PC-3 (cell line): ENCODE measurements at regions not wholly inside any gene's neighbourhood (a gene's known extent, or its start where the extent isn't known, plus 50 kb on each side); places are given as distances from the start of the nearest gene placed in this dataset.

Experiments
- ATAC-seq: fragments of 200-7000 bp; cut with Tn5 transposase; 2 replicates; pipeline ENCODE4 v1.9.1; 2020; ENCODE audit warnings: mild to moderate bottlenecking, moderate library complexity
- BruUV-seq: library from RNA; stranded (reverse); fragments of 400-500 nt; replicated peaks from 2 replicates; lab custom pipeline; 2021; lab: Mats Ljungman, UMichigan
- CTCF ChIA-PET: fragments of 300-600 bp; sonication (Branson Sonifier 250); formaldehyde crosslinking; loops from one replicate; lab custom pipeline; 2022; ENCODE audit warnings: antibody characterized with exemption; lab: Charles Lee
- POLR2A ChIA-PET: fragments of 300-600 bp; sonication (Branson Sonifier 250); formaldehyde crosslinking; loops from one replicate; lab custom pipeline; 2022; ENCODE audit warnings: antibody characterized with exemption; ENCODE audit not compliant: unreplicated experiment; lab: Charles Lee
- DNase-seq: peaks from one replicate; pipeline ENCODE4 v3.0.0-alpha.2; 2015
- H2AFZ ChIP-seq: fragments of 300-600 bp; sonication (generic); 2 replicates; pipeline ENCODE4 v1.6.0; 2016; ENCODE audit warnings: antibody characterized with exemption, low read length
- H3F3A ChIP-seq: fragments of 300-600 bp; sonication (generic); one replicate; pipeline ENCODE4 v1.6.0; 2017; ENCODE audit warnings: antibody characterized with exemption, low read length, control low read depth, mild to moderate bottlenecking; ENCODE audit not compliant: unreplicated experiment
- H3K27ac ChIP-seq: fragments of 300-600 bp; sonication (generic); 2 replicates; pipeline ENCODE4 v1.5.1; 2016; ENCODE audit warnings: mild to moderate bottlenecking, low read length
- H3K27me3 ChIP-seq: fragments of 300-600 bp; sonication (generic); 2 replicates; pipeline ENCODE4 v1.6.1; 2016; ENCODE audit warnings: low read length, mixed read lengths
- H3K36me3 ChIP-seq: fragments of 300-600 bp; sonication (generic); 2 replicates; pipeline ENCODE4 v1.6.1; 2016; ENCODE audit warnings: low read depth, mixed run types, low read length, mixed read lengths
- H3K4me1 ChIP-seq: fragments of 300-600 bp; sonication (generic); 2 replicates; pipeline ENCODE4 v1.5.1; 2016; ENCODE audit warnings: low read length; ENCODE audit not compliant: insufficient read depth
- H3K4me2 ChIP-seq: fragments of 300-600 bp; sonication (generic); 2 replicates; pipeline ENCODE4 v1.6.0; 2016; ENCODE audit warnings: low read length
- H3K4me3 ChIP-seq: fragments of 300-600 bp; sonication (generic); 2 replicates; pipeline ENCODE4 v1.5.1; 2016; ENCODE audit warnings: mild to moderate bottlenecking, low read length, mixed read lengths
- H3K79me2 ChIP-seq: fragments of 300-600 bp; sonication (generic); 2 replicates; pipeline ENCODE4 v1.6.1; 2017; ENCODE audit warnings: low read length, mixed read lengths
- H3K9ac ChIP-seq: fragments of 300-600 bp; sonication (generic); 2 replicates; pipeline ENCODE4 v1.6.0; 2016; ENCODE audit warnings: mild to moderate bottlenecking, low read length
- H3K9me2 ChIP-seq: fragments of 300-600 bp; sonication (generic); replicated peaks from 2 replicates; pipeline ENCODE4 v1.6.1; 2016; ENCODE audit warnings: mixed run types, low read length, mixed read lengths
- H3K9me3 ChIP-seq: fragments of 300-600 bp; sonication (generic); 2 replicates; pipeline ENCODE4 v1.6.1; 2016; ENCODE audit warnings: low read length, mixed read lengths
- H4K20me1 ChIP-seq: fragments of 300-600 bp; sonication (generic); 2 replicates; pipeline ENCODE4 v1.6.1; 2016; ENCODE audit warnings: low read length, mixed read lengths
- EZH2 ChIP-seq: fragments of 300-600 bp; sonication (generic); IDR thresholded peaks from one replicate; pipeline ENCODE4 v1.6.1; 2017; ENCODE audit warnings: antibody characterized with exemption, mild to moderate bottlenecking, low read length; ENCODE audit not compliant: unreplicated experiment
- EZH2phosphoT487 ChIP-seq: fragments of 300-600 bp; sonication (generic); IDR thresholded peaks from 2 replicates; pipeline ENCODE4 v1.6.1; 2018; ENCODE audit warnings: mild to moderate bottlenecking, antibody characterized with exemption, low read length, borderline replicate concordance
- intact Hi-C: fragments of 100-400 bp; cut with micrococcal nuclease; formaldehyde crosslinking; loops from 2 replicates; pipeline ENCODE4 v1.9.0; 2023
- TF ChIP-seq, protein P1 (sequence below): fragments of 300-600 bp; sonication (generic); conservative IDR thresholded peaks from 2 replicates; pipeline ENCODE4 v1.5.1; 2017; ENCODE audit warnings: antibody characterized with exemption, low read depth, mild to moderate bottlenecking, low read length

DNA sequence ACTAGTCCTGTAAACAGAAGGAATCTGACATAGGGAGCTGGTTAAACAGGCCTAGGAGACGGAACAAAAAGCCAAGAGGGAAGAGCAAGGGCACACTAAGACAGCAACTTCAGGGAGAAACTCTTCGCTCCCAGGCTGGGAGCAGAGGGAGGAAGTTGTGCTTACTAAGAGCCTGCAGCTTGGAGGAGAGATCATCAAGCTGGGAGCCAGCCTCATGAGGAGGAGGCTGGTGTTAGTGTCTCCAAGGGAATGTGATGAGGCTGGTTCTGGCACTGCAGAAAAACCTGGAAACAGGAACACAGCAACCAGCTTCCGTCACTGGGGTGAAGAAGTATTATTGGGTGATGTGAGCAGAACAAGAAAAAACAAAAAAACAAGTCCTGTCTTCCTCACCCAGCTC lies 1027.3 kb downstream of the UQCRFS1 start:
- intact Hi-C loops = no loop called here
- Histone ChIP-seq H3K4me1 (no peaks in the 10 kb centered on the region), H3K36me3 (no peaks in the 10 kb centered on the region), H3K4me3 (no peak overlapping the region), H4K20me1 (no peaks in the 10 kb centered on the region), H2AFZ (no peak overlapping the region), H3K9ac (no peak overlapping the region), H3K4me2 (no peak overlapping the region), H3F3A (no peaks in the 10 kb centered on the region), H3K79me2 (no peaks in the 10 kb centered on the region), H3K27ac (no peak overlapping the region), H3K27me3 (no peaks in the 10 kb centered on the region), H3K9me2 (no peaks in the 10 kb centered on the region), H3K9me3 (0 out of 2 replicates have a peak, but pooled peaks cover 3% of the 10 kb centered on the region)
- ChIA-PET CTCF (no interaction called here), POLR2A (no interaction called here)
- DNase-seq = no peak
- TF ChIP-seq EZH2phosphoT487 (no peak), EZH2 (no peak)
- TF ChIP-seq, protein P1, sequence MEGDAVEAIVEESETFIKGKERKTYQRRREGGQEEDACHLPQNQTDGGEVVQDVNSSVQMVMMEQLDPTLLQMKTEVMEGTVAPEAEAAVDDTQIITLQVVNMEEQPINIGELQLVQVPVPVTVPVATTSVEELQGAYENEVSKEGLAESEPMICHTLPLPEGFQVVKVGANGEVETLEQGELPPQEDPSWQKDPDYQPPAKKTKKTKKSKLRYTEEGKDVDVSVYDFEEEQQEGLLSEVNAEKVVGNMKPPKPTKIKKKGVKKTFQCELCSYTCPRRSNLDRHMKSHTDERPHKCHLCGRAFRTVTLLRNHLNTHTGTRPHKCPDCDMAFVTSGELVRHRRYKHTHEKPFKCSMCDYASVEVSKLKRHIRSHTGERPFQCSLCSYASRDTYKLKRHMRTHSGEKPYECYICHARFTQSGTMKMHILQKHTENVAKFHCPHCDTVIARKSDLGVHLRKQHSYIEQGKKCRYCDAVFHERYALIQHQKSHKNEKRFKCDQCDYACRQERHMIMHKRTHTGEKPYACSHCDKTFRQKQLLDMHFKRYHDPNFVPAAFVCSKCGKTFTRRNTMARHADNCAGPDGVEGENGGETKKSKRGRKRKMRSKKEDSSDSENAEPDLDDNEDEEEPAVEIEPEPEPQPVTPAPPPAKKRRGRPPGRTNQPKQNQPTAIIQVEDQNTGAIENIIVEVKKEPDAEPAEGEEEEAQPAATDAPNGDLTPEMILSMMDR = no peak
- no peak for ATAC-seq
- no TSS peak for BruUV-seq

DNA sequence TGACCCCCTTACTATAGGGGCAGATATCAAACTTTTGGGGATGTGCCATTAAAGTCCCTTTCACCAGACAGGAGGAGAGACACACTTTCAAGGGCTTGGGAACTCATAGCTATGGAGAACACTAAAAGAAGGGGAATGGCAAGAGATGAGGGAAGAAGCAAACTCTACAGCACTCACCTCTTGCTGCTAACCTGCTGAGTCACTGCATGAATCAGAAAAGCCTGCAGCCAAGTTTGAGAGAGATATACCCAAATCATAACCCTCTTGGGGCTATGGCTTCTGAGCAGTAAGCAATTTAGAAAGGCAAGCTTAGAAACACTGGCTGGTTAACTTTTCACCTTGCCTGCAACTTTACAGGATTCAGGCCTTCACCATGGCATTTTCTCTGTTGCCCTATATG lies 1028.0 kb downstream of the UQCRFS1 start:
- 0 out of 2 replicates have a peak, but pooled peaks cover 3% of the 10 kb centered on the region for H3K9me3 ChIP-seq
- H3F3A ChIP-seq = no peaks in the 10 kb centered on the region
- no peaks in the 10 kb centered on the region for H3K79me2 ChIP-seq
- TF ChIP-seq EZH2 (no peak), EZH2phosphoT487 (no peak)
- TF ChIP-seq, protein P1 = no peak
- intact Hi-C loops = no loop called here
- H3K9ac ChIP-seq = no peak overlapping the region
- no TSS peak for BruUV-seq
- no peak overlapping the region for H3K27ac ChIP-seq
- H2AFZ ChIP-seq = no peak overlapping the region
- no peaks in the 10 kb centered on the region for H3K36me3 ChIP-seq
- no peaks in the 10 kb centered on the region for H3K27me3 ChIP-seq
- DNase-seq (no peak), ATAC-seq (no peak)
- ChIA-PET POLR2A (no interaction called here), CTCF (no interaction called here)
- H3K4me2 ChIP-seq = no peak overlapping the region
- no peaks in the 10 kb centered on the region for H3K9me2 ChIP-seq
- no peaks in the 10 kb centered on the region for H3K4me1 ChIP-seq
- H3K4me3 ChIP-seq = no peak overlapping the region
- no peaks in the 10 kb centered on the region for H4K20me1 ChIP-seq

DNA sequence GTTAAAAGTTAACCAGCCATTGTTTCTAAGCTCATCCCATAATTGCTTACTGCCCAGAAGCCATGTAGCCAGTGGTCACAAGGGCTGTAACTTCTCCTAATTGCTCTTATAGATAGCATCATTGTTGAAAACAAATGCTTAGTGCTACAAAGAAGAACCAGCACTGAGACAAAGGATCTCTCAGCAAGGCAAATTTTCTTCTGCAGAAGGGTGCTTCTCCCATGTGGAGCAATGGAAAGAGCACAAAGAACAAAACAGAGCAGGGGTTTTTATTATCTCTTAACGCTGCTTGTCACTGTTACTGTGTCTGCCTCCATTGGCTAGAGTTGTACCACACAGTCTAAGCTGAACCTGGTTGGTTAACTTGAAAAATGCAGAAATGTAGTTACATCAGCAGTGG lies 1036.8 kb downstream of the UQCRFS1 start:
- H3K79me2 ChIP-seq = no peaks in the 10 kb centered on the region
- H3K4me1 ChIP-seq = no peaks in the 10 kb centered on the region
- ATAC-seq (no peak), DNase-seq (no peak)
- no peaks in the 10 kb centered on the region for H3K36me3 ChIP-seq
- CTCF ChIA-PET = no interaction called here
- POLR2A ChIA-PET = no interaction called here
- no peak overlapping the region for H3K9ac ChIP-seq
- H3K27ac ChIP-seq = no peak overlapping the region
- no peaks in the 10 kb centered on the region for H3F3A ChIP-seq
- BruUV-seq = no TSS peak
- H4K20me1 ChIP-seq = no peaks in the 10 kb centered on the region
- H3K27me3 ChIP-seq = no peaks in the 10 kb centered on the region
- H3K4me3 ChIP-seq = no peak overlapping the region
- H2AFZ ChIP-seq = no peak overlapping the region
- intact Hi-C loops = no loop called here
- TF ChIP-seq, protein P1 = no peak
- no peak for TF ChIP-seq EZH2
- TF ChIP-seq EZH2phosphoT487 = no peak
- H3K9me2 ChIP-seq = no peaks in the 10 kb centered on the region
- H3K4me2 ChIP-seq = no peak overlapping the region
- H3K9me3 ChIP-seq = peaks cover 5% of the 10 kb centered on the region; the same call in 1 of the 2 replicates
